ENCODE measurements at regions not wholly inside any gene's neighbourhood (a gene's known extent, or its start where the extent isn't known, plus 50 kb on each side); places are given as distances from the start of the nearest gene placed in this dataset.

DNA sequence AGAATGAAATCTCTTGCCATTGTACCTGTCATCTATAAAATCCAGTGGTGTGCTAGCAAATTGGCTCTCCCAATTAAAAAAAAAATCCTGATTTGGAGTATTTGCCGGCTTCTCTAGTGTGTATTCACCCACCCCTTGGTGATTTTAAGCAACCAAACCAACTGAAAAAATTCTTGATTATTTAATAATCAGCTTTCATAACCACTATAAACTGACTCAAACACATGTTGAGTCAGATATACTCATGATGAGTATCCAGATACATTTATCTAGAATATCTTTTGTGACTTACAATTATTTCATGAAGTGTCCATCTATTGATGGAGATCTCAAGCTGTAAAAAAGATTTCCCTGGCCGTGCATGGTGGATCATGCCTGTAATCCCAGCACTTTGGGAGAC, 205.4 kb downstream of the RASSF9 start:
- 86% methylated on average over 2 of the region's 2 CpGs for WGBS (ENCODE audit: insufficient coverage)
- no peak overlapping the region for H3K27ac Mint-ChIP-seq
- H3K4me1 ChIP-seq (ENCODE audit: control insufficient read depth, insufficient read depth, low read length), result no peaks in the 10 kb centered on the region
- H3K36me3 ChIP-seq (ENCODE audit: control insufficient read depth, insufficient read depth, low read length), result no peaks in the 10 kb centered on the region
- TF ChIP-seq, protein P1, sequence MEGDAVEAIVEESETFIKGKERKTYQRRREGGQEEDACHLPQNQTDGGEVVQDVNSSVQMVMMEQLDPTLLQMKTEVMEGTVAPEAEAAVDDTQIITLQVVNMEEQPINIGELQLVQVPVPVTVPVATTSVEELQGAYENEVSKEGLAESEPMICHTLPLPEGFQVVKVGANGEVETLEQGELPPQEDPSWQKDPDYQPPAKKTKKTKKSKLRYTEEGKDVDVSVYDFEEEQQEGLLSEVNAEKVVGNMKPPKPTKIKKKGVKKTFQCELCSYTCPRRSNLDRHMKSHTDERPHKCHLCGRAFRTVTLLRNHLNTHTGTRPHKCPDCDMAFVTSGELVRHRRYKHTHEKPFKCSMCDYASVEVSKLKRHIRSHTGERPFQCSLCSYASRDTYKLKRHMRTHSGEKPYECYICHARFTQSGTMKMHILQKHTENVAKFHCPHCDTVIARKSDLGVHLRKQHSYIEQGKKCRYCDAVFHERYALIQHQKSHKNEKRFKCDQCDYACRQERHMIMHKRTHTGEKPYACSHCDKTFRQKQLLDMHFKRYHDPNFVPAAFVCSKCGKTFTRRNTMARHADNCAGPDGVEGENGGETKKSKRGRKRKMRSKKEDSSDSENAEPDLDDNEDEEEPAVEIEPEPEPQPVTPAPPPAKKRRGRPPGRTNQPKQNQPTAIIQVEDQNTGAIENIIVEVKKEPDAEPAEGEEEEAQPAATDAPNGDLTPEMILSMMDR (IDR thresholded peaks at IDR 0.05), result no peak
- no peaks in the 10 kb centered on the region for H3K27me3 ChIP-seq (ENCODE audit: control insufficient read depth, insufficient read depth, low read length)
- intact Hi-C loops (cut with micrococcal nuclease), result no loop called here
- no peak for ATAC-seq
- no peak overlapping the region for H3K4me3 ChIP-seq (ENCODE audit: low read length)
- no peaks in the 10 kb centered on the region for H3K27me3 Mint-ChIP-seq (ENCODE audit: low read depth in 2 of 2)
- H3K27ac ChIP-seq (ENCODE audit: low read length), result no peak overlapping the region
- no peaks in the 10 kb centered on the region for H3K36me3 Mint-ChIP-seq
- no peak for DNase-seq
- H3K9me3 Mint-ChIP-seq, result peaks cover 3 to 8% of the 10 kb centered on the region in 2 donors
- H3K9me3 ChIP-seq (ENCODE audit: control insufficient read depth, insufficient read depth, low read length), result no peaks in the 10 kb centered on the region
- no peaks in the 10 kb centered on the region for H3K4me1 Mint-ChIP-seq
- no peak overlapping the region for H3K4me3 Mint-ChIP-seq

DNA sequence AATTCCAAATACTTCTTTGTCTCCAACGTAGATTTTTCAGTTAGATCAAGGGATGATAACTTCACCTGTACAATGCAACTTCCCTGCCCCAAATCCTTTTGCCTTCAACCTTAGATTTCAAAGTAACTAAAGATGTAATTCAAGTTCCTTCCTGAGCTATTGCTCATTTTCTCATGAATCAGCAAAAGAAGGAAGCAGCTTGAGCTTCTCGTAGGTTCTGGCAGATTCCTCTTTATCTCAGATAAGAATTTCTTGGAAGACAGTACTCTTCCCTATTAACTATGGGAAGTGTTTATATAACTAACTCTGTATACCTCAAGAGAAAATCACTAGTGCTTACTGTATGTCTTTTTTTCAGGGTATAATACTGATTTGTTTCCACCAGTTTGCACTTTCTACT, 203.8 kb downstream of the RASSF9 start:
- Histone ChIP-seq H3K4me3 (ENCODE audit: low read length) (no peak overlapping the region), H3K36me3 (ENCODE audit: control insufficient read depth, insufficient read depth, low read length) (no peaks in the 10 kb centered on the region), H3K9me3 (ENCODE audit: control insufficient read depth, insufficient read depth, low read length) (no peaks in the 10 kb centered on the region), H3K4me1 (ENCODE audit: control insufficient read depth, insufficient read depth, low read length) (no peaks in the 10 kb centered on the region), H3K27ac (ENCODE audit: low read length) (no peak overlapping the region), H3K27me3 (ENCODE audit: control insufficient read depth, insufficient read depth, low read length) (no peaks in the 10 kb centered on the region)
- no peak for ATAC-seq
- Mint-ChIP-seq H3K4me1 (no peaks in the 10 kb centered on the region), H3K27me3 (ENCODE audit: low read depth in 2 of 2) (no peaks in the 10 kb centered on the region), H3K4me3 (no peak overlapping the region), H3K9me3 (peaks cover 3 to 8% of the 10 kb centered on the region in 2 donors), H3K36me3 (no peaks in the 10 kb centered on the region), H3K27ac (no peak overlapping the region)
- intact Hi-C loops (cut with micrococcal nuclease), result no loop called here
- TF ChIP-seq, protein P1 (IDR thresholded peaks at IDR 0.05), result no peak
- DNase-seq, result no peak
- 13% methylated on average over 1 of the region's 2 CpGs for WGBS (ENCODE audit: insufficient coverage)

GRCh38 chr12:85633491-85633890, 202.7 kb downstream of the RASSF9 start:
- no peak for DNase-seq
- Histone ChIP-seq H3K27ac (ENCODE audit: low read length) (no peak overlapping the region), H3K4me3 (ENCODE audit: low read length) (no peak overlapping the region), H3K36me3 (ENCODE audit: control insufficient read depth, insufficient read depth, low read length) (no peaks in the 10 kb centered on the region), H3K9me3 (ENCODE audit: control insufficient read depth, insufficient read depth, low read length) (no peaks in the 10 kb centered on the region), H3K27me3 (ENCODE audit: control insufficient read depth, insufficient read depth, low read length) (no peaks in the 10 kb centered on the region), H3K4me1 (ENCODE audit: control insufficient read depth, insufficient read depth, low read length) (no peaks in the 10 kb centered on the region)
- Mint-ChIP-seq H3K36me3 (no peaks in the 10 kb centered on the region), H3K9me3 (peaks cover 2 to 6% of the 10 kb centered on the region in 2 donors), H3K4me1 (no peaks in the 10 kb centered on the region), H3K27me3 (ENCODE audit: low read depth in 2 of 2) (no peaks in the 10 kb centered on the region), H3K27ac (no peak overlapping the region), H3K4me3 (no peak overlapping the region)
- no CpG with 5 or more reads among the region's 1 CpG for WGBS (ENCODE audit: insufficient coverage)
- no peak for ATAC-seq
- TF ChIP-seq, protein P1 (IDR thresholded peaks at IDR 0.05), result no peak
- intact Hi-C loops (cut with micrococcal nuclease), result no loop called here

- TF ChIP-seq, protein P1 (IDR thresholded peaks at IDR 0.05), result no peak
- intact Hi-C loops (cut with micrococcal nuclease), result no loop called here
- H3K9me3 Mint-ChIP-seq, result peaks cover 2 to 6% of the 10 kb centered on the region in 2 donors
- H3K4me3 Mint-ChIP-seq, result no peak overlapping the region
- WGBS (ENCODE audit: insufficient coverage), result 74% methylated on average over 2 of the region's 2 CpGs
- peaks cover 0 to 3% of the 10 kb centered on the region in 2 donors for H3K27me3 Mint-ChIP-seq (ENCODE audit: low read depth in 2 of 2)
- ATAC-seq (no peak), DNase-seq (no peak)
- Histone ChIP-seq H3K4me3 (ENCODE audit: low read length) (no peak overlapping the region), H3K36me3 (ENCODE audit: control insufficient read depth, insufficient read depth, low read length) (no peaks in the 10 kb centered on the region), H3K4me1 (ENCODE audit: control insufficient read depth, insufficient read depth, low read length) (no peaks in the 10 kb centered on the region), H3K9me3 (ENCODE audit: control insufficient read depth, insufficient read depth, low read length) (no peaks in the 10 kb centered on the region), H3K27ac (ENCODE audit: low read length) (no peak overlapping the region), H3K27me3 (ENCODE audit: control insufficient read depth, insufficient read depth, low read length) (no peaks in the 10 kb centered on the region)
- H3K36me3 Mint-ChIP-seq, result no peaks in the 10 kb centered on the region
- H3K4me1 Mint-ChIP-seq, result no peaks in the 10 kb centered on the region
- H3K27ac Mint-ChIP-seq, result no peak overlapping the region
Observed at GRCh38 chr12:85639834-85640233, 196.4 kb downstream of the RASSF9 start.
